ENCODE measurements at regions not wholly inside any gene's neighbourhood (a gene's known extent, or its start where the extent isn't known, plus 50 kb on each side); places are given as distances from the start of the nearest gene placed in this dataset.
"Not testable (repeated sequence)": the region's sequence is repeated elsewhere in the genome, so short reads cannot be mapped to it uniquely, and the experiment has no call there.

DNA sequence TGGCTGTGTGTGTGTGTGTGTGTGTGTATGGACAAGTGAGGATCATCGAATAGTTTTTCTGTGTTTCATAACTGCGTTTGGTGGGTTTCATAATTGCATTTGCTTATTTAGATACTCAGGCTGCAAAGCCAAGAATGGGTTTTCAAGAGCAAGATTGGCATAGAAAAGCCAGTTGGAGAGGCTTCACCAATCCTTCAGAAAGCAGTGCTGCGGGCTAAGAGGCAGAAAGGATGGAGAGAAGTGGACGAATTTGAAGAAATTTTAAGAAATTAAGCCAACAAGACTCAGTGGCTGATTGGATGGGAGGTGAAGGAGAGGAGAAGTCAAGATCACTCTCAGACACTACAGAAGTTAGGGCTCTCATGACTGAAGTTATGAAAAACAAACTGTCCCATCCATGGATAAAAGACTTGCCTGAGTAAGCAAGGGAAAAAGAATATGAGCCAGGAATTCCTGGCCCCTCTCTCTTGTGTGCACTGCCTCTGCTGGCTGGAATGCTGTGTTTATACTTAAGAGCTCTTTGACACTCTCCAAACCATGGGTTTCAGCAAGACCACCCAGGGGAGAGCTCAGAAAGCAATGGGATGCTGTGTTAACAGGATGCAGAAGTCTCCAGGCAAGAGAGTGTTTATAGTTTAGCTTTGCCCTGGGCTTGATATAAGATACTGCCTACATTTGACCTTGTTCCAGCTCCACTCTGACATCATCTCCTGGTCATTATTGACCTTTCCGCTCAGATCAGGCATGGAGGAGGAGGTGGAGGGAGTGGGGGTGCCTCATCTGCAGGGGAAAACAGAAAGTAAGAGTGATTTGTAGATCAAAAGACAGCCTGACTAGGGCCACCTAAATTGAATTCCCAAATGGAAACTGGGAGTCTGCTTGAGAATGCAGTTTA lies 232.0 kb upstream of the PLXNA2 start:
- DNase-seq: no peak

DNA sequence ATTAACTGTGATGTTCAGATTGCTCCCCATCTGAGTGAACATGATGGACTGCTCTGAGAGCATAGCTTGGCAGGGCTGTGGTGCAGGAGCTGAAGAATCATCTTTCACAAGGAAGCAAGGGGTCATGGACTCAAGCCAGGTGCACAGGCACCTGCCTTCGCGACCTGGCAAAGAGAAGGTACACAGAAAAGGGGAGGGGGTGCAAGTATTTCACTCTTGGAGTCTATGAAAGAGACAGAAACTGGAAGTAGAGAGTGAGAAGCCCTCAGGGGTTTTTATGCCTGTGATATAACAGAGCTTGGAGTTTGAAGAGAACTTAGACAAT lies 232.6 kb upstream of the PLXNA2 start:
- DNase-seq: no peak

DNA sequence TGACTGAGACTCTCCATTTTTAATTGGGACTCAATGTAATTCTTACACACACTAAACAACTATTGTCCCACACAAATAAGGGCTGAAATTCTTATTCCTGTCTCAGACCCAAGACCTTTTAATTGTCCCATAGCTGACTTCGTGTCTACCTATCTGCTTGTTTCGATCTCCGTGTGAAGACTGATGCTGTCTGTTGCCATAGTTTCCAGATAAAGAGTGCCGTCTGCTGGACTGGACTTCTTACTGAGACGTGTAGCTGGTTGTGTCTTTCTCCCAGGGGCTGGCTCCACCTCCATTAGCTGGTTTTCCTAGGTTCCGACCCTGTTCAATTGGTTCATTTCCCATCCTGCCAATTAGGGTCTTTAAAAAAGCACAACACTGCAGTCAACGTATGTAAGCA lies 235.3 kb upstream of the PLXNA2 start:
- no peak for DNase-seq

DNA sequence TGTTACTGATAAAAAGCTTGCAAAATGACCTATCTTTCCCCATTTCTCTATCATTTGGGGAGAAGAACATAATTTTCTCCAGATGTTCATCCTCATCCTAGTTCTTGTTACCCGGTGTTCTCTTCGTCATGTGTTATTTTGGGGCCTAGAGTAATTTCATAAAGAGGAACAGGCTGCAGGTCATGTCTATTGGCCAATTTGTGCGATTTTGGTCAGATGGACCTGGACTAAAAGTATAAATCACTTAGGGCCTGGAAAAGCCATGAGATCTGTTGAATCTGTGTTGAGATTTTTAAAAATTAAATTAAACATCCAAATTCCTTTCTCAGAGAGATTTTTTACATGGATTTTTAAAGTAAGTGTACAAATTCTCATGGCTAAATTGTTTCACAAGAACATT lies 241.3 kb upstream of the PLXNA2 start:
- no peak for DNase-seq

DNA sequence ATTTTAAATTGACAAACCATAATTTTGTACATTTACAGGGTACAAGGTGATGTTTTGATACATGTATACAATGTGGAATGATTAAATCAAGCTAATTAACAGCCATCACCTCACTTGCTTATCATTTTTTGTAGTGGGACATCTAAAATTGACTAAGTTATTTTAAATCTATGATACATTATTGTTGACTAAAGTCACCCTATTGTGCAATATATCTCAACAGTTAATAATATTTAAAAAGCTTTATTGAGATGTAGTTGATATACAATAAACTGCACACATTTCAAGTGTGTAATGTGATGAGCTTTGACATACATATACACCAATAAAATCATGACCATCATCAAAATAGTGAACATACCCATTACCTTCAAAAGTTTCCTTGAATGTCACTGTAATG lies 242.5 kb upstream of the PLXNA2 start:
- no peak for DNase-seq

DNA sequence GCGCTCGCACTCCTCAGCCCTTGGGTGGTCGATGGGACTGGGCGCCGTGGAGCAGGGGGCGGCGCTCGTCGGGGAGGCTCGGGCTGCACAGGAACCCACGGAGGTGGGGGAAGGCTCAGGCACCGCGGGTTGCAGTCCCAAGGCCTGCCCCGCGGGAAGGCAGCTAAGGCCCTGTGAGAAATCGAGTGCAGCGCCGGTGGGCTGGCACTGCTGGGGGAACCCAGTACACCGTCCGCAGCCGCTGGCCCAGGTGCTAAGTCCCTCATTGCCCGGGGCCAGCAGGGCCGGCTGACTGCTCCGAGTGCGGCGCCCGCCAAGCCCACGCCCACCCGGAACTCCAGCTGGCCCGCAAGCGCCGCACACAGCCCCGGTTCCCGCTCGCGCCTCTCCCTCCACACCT lies 244.2 kb upstream of the PLXNA2 start:
- DNase-seq: not testable (repeated sequence)

DNA sequence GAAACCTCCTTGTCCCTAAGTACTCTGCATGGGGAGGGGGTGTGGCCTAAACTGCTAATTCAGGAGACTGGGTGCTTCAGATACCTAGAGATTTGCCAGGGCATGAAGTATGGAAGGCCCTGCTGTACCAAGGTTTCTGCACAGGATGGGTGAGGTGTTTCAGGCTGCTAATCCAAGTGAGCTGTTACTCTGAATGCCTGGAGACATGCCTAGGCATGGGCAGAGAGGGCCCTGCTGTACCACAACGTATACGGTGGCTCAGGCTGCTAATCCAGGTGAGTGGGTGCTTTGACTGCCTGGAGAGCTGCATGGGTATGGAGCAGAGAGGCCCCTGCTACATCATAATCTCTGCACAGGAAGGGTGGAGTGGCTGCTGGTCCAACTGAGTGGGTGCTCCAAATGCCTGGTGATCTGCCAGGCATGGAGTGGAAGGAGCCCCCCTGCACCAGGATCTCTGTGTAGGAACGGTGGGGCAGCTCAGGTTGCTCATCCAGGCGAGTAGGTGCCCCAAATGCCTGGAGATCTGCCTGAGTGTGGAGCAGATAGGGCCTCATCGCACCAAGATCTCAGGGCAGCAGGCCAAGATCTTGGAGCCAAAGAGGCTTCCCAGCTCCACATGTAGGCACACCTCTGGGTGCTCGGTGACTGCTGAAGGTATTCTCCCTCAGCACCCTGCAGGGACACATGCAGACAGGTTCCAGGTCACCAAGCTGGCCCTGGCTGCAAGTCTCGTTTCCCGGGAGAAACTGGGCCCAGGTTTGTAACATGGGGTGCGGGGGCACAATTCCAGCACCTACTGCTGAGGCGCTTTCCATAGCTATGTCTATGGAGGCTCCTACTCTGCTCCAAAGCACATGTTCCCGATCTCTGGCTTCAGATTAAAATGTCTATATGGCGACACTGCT lies 252.5 kb upstream of the PLXNA2 start:
- no peak for DNase-seq

DNA sequence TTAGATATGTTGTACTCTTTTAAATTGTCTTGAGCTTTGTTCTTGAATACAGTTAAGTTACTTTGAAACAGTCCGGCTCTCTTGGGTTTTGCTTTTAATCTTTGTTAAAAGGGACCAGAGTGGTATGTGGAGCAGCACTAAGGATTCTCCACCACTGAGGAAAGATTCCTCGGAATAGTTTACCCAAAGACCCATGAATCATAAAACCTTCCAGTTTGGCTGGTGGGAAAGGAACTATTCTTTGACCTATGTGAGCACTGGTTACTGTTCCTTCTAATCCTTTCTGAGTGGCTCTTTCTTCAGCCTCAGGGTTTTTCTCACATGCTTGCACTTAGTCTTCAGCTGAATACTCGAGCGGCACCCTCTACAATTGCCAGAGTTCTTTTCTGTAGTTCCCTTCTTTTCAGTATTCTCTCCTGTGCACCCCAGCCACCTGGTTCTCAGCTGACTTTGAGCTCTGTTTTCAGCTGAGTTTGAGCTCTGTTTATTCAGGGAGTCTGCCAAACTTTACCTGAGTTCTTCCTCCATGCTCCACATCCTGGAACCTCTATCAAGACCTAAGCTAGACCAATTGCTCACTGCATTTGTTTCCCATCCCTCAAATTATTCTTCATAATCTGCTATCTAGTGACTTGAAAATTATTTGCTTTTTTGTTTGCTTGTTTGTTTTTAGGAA lies 253.8 kb upstream of the PLXNA2 start:
- no peak for DNase-seq

DNA sequence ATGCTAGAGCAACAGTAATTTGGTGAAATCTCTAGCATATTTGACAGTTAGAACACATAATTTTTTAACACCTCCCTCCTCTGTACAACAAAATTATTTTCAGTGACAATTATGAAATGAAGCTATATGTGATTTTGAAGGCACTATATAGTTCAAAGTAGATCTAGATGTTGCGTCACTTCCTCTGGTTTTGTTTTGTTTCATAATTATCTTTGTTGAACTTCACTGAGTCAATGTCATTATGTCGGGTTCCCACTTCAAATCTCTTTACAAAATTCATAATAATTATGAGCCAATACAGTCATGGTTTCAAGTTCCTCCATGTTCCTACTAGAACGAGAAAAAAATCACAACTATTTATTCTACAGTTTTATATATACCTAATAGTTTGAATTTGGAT lies 254.8 kb upstream of the PLXNA2 start:
- DNase-seq: no peak

DNA sequence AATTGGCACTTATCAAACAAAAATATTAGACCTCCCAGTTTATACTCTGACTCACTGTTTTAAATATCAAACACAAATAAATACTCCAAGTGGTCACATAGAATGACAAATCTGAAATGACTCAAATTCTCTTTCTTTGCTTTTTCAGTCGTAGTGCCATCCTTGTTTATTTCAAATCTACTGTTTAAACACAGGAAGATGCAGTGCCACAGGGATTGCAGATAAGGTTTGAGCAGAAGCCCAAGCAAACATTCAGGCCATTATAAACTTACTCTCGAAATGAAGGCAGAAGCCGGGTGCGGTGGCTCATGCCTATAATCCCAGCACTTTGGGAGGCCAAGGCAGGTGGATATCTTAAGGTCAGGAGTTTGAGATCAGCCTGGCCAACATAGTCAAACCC lies 255.4 kb upstream of the PLXNA2 start:
- DNase-seq: no peak

DNA sequence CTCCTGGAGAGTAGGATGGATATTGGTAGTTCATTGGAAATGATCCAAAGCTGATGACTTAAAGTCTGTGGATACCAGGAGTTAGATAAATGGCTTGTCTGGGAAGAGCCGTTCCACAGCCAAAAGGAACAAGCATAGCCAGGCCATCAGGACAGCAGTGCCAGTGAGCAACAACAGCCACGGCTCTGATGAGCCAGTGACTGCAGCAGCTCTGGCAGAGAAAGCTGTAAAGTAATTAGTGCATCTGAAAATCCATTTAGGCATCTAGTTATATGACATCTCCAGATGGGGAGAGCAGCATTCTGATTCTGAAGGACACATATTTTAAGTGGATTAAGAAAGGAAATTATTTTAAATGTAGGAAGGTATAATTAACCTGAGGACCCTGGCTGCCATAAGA lies 256.2 kb upstream of the PLXNA2 start:
- no peak for DNase-seq

DNA sequence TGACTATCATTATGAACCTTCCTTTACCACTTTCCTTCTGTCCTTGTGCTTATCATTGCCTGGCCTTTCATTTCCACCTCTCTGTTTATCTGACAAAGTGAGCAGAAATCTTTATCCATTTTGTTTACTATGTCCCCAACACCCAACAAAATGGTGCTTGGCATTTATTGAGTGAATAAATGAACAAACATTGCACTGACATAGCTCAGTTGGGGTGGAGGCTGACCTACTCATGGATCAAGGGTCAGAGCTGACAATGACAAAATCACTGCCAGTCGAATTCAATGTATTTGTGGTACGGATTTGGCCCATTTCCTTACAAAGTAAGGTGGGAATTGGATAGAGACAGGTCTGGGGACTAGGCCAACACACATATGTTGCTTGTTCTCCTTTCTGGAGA lies 257.4 kb upstream of the PLXNA2 start:
- DNase-seq: no peak

DNA sequence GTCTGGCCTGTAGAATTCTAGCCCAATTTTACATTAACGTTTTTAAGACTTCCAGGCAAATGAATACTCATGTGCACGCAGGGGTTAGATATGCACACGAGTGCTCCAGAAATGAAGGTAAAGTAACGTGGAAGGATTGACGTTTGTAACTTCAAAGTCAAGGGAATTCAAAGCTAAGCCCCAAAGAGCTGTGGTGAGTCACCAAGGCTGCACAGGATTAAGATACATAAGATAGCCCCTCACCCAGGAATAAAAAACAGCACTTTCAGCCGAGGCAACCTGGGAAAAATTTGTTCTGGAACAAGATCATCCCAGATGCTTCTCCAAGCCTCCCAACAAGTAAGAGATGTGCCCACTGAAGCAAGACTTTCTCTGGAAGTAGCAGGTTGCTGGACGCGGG lies 259.6 kb upstream of the PLXNA2 start:
- DNase-seq: no peak

DNA sequence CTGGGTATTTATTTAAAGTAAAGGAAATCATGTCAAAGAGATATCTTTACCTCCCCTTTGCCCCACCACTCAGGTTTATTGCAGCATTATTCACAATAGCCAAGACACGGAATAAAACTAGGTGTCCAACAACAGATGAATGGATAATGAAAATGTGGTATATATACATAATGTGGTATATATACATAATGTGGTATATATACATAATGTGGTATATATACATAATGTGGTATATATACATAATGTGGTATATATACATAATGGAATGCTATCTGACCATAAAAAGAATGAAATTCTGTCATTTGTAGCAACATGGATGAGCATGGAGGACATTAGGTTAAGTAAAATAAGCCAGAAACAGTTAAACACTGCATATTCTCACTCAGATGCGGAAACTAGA lies 262.6 kb upstream of the PLXNA2 start:
- DNase-seq: no peak

DNA sequence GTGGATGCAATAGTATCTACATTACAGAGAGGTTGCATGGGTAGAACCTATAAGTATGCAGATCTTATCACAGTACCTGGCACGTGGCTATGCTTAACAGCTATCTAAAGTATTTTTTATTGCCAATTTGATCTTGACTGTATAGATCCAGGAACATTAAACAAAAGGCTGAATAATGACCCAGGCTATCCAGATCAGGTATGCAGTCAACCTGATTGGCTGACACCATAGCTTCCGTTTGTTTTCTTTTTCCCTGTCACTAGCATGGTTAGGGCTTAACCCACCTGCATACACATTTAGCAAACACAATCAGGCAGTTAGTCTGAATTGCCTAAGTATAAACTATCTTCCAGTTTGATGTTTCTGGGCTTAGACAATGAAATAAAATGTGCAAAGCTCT lies 264.9 kb upstream of the PLXNA2 start:
- DNase-seq: no peak

DNA sequence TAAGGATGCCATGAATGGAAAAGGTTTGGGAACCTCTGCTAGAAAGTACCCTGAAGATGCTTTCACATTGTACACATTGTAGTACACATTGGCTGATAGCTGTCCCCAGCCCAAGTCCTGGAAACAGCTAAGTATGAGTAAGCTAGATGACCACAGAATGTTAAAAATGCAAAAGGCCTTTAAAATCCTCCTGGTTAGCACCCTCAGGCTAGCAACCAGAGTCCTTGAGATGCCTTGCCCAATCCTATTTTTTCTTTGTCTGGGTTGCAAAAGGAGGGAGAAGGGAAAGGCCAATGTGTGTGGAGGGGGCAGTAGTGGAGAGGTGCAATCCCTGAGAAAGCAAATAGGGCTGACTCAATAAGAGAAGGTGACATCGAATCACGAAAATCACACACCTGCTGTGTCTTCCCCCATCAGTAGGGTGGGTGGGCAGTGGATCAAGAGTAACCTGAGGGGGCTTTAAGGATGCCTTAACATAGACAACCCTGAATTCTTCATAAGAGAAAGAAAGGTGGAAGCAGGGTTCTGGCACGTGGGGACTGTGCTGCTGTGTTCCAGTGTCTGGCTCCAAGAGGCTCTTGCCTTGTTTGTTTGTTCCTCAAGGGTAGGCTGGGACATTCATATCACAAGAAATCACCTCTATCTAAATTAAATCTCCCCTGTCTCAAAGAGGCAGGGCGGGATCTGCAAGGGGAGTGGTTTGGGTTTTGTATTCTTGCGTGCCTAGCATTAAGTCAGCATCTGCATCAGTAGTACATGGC lies 266.2 kb upstream of the PLXNA2 start:
- DNase-seq: no peak

DNA sequence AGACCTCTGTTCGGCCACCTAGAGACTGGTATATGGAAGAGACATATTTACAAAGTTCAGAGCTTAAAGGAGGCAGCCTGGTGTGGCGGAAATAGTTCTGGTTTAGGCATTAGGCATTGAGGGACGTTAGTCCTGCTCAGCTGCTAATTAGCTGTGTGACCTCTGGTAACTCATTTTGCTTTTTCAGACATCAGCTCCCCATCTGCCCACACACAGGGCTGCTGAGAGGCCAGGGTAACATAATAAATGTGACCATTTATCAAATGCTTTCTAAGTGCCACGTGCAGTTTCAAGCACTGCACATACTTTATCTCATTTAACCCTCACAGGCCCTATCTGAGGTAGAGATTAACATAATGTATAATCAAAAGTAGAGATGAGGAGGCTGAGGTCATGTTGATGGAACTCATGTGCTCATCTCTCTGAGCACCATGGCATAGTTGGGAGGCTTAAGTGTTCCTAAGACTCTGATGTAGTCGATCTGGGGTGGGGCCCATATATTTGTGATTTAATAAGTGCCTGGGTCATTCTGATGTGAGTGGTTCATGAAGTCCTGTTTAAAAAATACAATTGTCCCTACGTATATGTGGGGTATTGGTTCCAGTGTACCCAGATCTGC lies 267.2 kb upstream of the PLXNA2 start:
- no peak for DNase-seq

DNA sequence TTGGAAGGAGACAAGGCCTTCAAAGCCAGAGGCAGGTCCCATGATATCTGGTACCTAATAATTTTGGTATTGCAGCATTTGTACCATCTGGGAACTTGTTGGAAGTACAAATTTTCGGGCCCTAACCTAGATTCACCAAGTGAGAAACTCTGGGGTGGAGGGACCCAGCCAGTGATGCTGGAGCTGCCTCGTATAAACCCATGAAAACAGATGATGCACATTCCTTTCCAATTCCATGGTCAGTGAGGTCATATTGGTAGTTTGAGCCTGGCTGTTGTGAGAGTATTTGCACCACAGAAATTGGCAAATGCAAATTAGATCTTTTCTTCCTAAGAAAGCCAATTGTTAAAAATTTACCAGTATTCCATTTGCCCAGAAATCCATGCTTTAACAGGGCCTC lies 269.6 kb upstream of the PLXNA2 start:
- no peak for DNase-seq

DNA sequence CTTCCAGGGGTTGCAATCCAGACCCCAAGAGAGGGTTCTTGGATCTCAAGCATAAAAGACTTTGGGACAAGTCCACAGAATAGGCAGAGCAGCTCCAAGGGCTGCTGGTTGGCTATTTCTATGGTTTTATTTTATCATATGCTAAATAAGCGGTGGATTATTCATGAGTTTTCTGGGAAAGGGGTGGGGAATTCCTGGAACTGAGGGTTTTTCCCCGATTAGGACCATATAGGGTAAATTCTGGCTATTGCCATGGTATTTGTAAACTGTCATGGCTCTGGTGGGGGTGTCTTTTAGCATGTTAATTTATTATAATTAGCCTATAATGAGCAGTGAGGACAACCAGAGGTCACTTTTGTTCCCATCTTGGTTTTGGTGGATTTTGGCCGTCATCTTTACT lies 270.9 kb upstream of the PLXNA2 start:
- DNase-seq: no peak

DNA sequence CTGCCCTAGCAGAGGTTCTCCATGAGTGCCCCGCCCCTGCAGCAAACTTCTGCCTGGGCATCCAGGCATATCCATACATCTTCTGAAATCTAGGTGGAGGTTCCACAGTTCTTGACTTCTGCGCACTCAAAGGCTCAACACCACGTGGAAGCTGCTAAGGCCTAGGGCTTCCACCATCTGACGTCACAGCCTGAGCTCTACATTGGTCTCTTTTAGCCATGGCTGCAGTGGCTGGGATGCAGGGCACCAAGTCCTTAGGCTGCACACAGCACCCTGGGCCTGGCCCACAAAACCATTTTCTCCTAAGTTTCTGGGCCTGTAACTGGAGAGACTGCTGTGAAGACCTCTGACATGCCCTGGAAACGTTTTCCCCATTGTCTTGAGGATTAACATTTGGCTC lies 272.6 kb upstream of the PLXNA2 start:
- DNase-seq: no peak

DNA sequence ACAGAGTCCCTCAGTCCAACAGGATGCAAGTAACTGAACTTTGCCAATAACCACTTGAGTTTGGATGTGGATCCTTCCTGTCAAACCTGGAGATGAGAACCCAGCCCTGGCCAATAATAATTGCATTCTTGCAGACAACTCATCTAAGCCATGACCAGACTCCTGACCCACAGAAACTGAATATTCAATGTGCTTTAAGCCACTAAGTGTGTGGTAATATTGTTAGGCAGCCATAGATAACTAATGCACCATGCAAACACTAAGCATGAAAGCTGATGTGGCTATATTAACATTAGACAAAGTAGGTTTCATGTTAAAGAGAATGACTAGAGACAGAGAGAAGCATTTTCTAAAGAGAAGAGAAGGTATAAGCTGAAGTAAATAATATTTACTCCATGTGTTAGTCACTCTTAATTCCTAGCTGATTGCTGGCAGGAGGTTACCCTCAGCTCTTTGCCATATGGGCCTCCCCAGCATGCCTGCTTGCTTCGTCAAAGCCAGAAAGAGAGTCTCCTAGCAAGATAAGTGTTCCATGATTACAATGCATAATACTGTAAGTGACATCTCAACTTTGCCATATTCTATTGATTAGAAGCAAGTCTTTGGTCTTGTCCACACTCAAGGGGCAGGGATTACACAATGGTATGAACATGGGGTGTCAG lies 276.4 kb upstream of the PLXNA2 start:
- DNase-seq: no peak

DNA sequence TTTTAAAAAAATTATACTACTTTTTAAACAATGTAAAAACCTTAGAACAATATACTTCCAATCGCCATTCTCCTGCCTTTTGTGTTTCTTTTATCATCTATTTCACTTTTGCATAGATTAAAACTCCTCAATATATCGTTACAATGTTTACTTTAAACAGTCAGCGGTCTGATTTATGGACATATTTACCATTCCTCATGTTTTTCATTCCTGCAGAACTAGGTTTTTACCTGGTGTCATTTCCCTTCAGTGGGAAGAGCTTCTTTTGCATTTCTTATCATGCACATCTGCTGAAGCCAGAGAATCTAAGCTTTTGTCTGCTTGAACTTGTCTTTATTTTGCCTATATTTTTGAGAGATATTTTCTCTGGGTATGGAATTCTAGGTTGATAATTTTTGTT lies 277.4 kb upstream of the PLXNA2 start:
- no peak for DNase-seq
